ENCODE measurements at regions not wholly inside any gene's neighbourhood (a gene's known extent, or its start where the extent isn't known, plus 50 kb on each side); places are given as distances from the start of the nearest gene placed in this dataset.

- TF ChIP-seq CTCF (IDR thresholded peaks at IDR 0.05; ENCODE audit: unreplicated experiment) = no peak
- peak; percentile 5 for DNase-seq (ENCODE audit: unreplicated experiment)
- POLR2A ChIA-PET = no interaction called here
- no peaks in the 10 kb centered on the region for H3K27me3 Mint-ChIP-seq (ENCODE audit: insufficient read depth, unreplicated experiment)
- CTCF ChIA-PET = no interaction called here
- H3K9me3 Mint-ChIP-seq (ENCODE audit: unreplicated experiment) = no peaks in the 10 kb centered on the region
- no peak overlapping the region for H3K27ac Mint-ChIP-seq (ENCODE audit: low read depth, unreplicated experiment)
- BruUV-seq (replicated peaks) = no TSS peak
- intact Hi-C loops (cut with micrococcal nuclease) = no loop called here
- H3K36me3 Mint-ChIP-seq (ENCODE audit: insufficient read depth, unreplicated experiment) = no peaks in the 10 kb centered on the region
- H3K4me1 Mint-ChIP-seq (ENCODE audit: insufficient read depth, unreplicated experiment) = peaks cover 8% of the 10 kb centered on the region
- no peak overlapping the region for H3K4me3 Mint-ChIP-seq (ENCODE audit: unreplicated experiment)
These were observed 273.8 kb upstream of the ZC3H12C start for GRCh38 chr11:109819410-109819809.

- POLR2A ChIA-PET = interaction anchor here (0.6 to 1.5 kb wide), 2 partner anchors 10 to 12 kb away, joined by 3 read pairs; no protein-coding TSS in a partner anchor
These were observed 271.7 kb upstream of the ZC3H12C start for GRCh38 chr11:109821511-109821910.

GRCh38 chr11:109822436-109823102 is 270.6 kb upstream of the ZC3H12C start:
- ChIA-PET POLR2A (interaction anchor here (0.9 kb wide), 1 partner anchor 911 kb away, joined by 5 read pairs; no protein-coding TSS in a partner anchor), CTCF (interaction anchor here (0.6 kb wide), 1 partner anchor 9 kb away, joined by 3 read pairs; no protein-coding TSS in a partner anchor)
- Mint-ChIP-seq H3K4me3 (ENCODE audit: unreplicated experiment) (no peak overlapping the region), H3K9me3 (ENCODE audit: unreplicated experiment) (no peaks in the 10 kb centered on the region), H3K27me3 (ENCODE audit: insufficient read depth, unreplicated experiment) (no peaks in the 10 kb centered on the region), H3K36me3 (ENCODE audit: insufficient read depth, unreplicated experiment) (no peaks in the 10 kb centered on the region), H3K4me1 (ENCODE audit: insufficient read depth, unreplicated experiment) (peaks cover 8% of the 10 kb centered on the region), H3K27ac (ENCODE audit: low read depth, unreplicated experiment) (no peak overlapping the region)
- intact Hi-C loops (cut with micrococcal nuclease) = no loop called here
- no peak for DNase-seq (ENCODE audit: unreplicated experiment)
- BruUV-seq (replicated peaks) = no TSS peak
- no peak for TF ChIP-seq CTCF (IDR thresholded peaks at IDR 0.05; ENCODE audit: unreplicated experiment)

More at GRCh38 chr11:109821511-109821910, 271.7 kb upstream of the ZC3H12C start:
- CTCF ChIA-PET = no interaction called here
- H3K4me1 Mint-ChIP-seq (ENCODE audit: insufficient read depth, unreplicated experiment) = peaks cover 8% of the 10 kb centered on the region
- H3K27me3 Mint-ChIP-seq (ENCODE audit: insufficient read depth, unreplicated experiment) = no peaks in the 10 kb centered on the region
- H3K27ac Mint-ChIP-seq (ENCODE audit: low read depth, unreplicated experiment) = no peak overlapping the region
- TF ChIP-seq CTCF (IDR thresholded peaks at IDR 0.05; ENCODE audit: unreplicated experiment) = no peak
- no peak for DNase-seq (ENCODE audit: unreplicated experiment)
- no TSS peak for BruUV-seq (replicated peaks)
- no peaks in the 10 kb centered on the region for H3K9me3 Mint-ChIP-seq (ENCODE audit: unreplicated experiment)
- H3K36me3 Mint-ChIP-seq (ENCODE audit: insufficient read depth, unreplicated experiment) = no peaks in the 10 kb centered on the region
- no peak overlapping the region for H3K4me3 Mint-ChIP-seq (ENCODE audit: unreplicated experiment)
- intact Hi-C loops (cut with micrococcal nuclease) = no loop called here

- Mint-ChIP-seq H3K4me1 (ENCODE audit: insufficient read depth, unreplicated experiment) (no peaks in the 10 kb centered on the region), H3K27ac (ENCODE audit: low read depth, unreplicated experiment) (no peak overlapping the region)
- no peak for DNase-seq (ENCODE audit: unreplicated experiment)
These were observed 264.8 kb upstream of the ZC3H12C start for GRCh38 chr11:109828387-109828786.

More at GRCh38 chr11:109828387-109828786, 264.8 kb upstream of the ZC3H12C start:
- BruUV-seq (replicated peaks) = no TSS peak
- no peaks in the 10 kb centered on the region for H3K27me3 Mint-ChIP-seq (ENCODE audit: insufficient read depth, unreplicated experiment)
- intact Hi-C loops (cut with micrococcal nuclease) = no loop called here
- H3K9me3 Mint-ChIP-seq (ENCODE audit: unreplicated experiment) = no peaks in the 10 kb centered on the region
- no peak for TF ChIP-seq CTCF (IDR thresholded peaks at IDR 0.05; ENCODE audit: unreplicated experiment)
- no peaks in the 10 kb centered on the region for H3K36me3 Mint-ChIP-seq (ENCODE audit: insufficient read depth, unreplicated experiment)
- H3K4me3 Mint-ChIP-seq (ENCODE audit: unreplicated experiment) = no peak overlapping the region
- CTCF ChIA-PET = no interaction called here
- POLR2A ChIA-PET = no interaction called here
